Left colon (tissue), 2 donors: ENCODE measurements at regions not wholly inside any gene's neighbourhood (a gene's known extent, or its start where the extent isn't known, plus 50 kb on each side); places are given as distances from the start of the nearest gene placed in this dataset.

Experiments
- ATAC-seq: fragments of 200-7000 bp; cut with Tn5 transposase; one replicate; pipeline ENCODE4 v1.9.1; 2020; ENCODE audit warnings: mild to moderate bottlenecking, moderate library complexity
- DNase-seq, 2 donors: peaks; one replicate each; pipeline ENCODE4 v3.0.0-alpha.2; 2020
- intact Hi-C, 2 donors: fragments of 100-400 bp; cut with DNase I in 1 of 2; cut with micrococcal nuclease in 1 of 2; formaldehyde crosslinking; loops; one replicate each; pipeline versions ENCODE4 v1.11.2 to v1.14.0; 2022; cut with DNase I, micrococcal nuclease
- donor health status: DM: no; HTN: no; CAD: no.
- donor health status: DM: yes; HTN: yes; CAD: no.

- intact Hi-C loops = no loop called here
- DNase-seq (no peak), ATAC-seq (no peak)
Measured at GRCh38 chr5:142446960-142447279, 122.1 kb upstream of the SPRY4 start.

DNA sequence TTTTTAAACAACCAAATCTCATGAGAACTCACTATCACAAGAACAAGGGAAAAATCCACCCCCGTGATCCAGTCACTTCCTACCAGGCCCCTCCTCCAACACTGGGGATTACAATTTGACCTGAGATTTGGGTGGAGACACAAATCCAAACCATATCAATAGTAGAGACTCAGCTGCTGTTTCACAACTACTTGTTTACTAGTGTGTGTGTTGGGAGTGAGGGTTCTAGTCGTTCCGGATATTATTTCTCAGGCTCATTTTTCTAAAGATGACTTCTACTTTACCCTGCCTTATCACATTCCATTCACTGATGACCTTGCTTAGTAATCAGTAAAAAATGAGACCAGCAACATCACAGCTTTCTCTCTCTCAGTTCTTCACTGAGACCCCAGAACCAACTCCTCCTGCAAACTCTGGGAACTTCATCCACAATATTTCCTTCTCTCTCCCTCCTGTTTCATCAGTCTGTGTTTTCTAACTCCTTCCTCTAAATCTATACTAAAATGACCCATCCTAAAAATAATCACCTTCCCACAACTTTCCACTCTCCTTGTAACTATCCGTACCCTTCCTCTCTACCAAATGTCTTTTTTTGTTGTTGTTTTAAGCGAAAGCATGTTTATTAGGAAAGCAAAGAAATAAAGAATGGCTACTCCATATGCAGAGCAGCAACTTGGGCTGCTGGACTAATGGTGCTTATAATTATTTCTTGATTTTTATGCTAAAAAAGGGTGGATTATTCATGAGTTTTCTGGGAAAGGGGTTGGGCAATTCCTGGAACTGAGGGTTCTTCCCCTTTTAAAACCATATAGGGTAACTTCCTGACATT lies 121.5 kb upstream of the SPRY4 start:
- DNase-seq (no peak), ATAC-seq (no peak)
- intact Hi-C loops = no loop called here

DNA sequence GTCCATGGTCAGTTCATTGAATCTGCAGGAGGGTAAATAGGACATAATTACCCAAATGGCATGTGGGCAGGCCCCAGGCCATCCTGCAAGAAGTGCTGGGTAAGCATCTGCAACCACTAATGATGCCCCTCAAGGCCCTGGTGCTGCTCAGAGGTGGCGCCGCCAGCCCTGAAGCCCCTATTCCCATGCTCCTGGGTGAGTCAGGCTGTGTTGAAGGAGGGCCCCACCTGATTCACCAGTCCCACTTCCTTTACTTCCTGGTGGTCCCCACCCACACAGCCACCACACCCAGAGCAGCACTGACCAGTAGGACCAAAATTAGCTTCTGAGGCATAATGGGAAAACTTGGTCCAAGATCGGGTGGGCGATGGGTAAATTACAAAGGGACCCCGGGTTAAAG lies 120.4 kb upstream of the SPRY4 start:
- ATAC-seq (no peak), DNase-seq (no peak)
- intact Hi-C loops = no loop called here

DNA sequence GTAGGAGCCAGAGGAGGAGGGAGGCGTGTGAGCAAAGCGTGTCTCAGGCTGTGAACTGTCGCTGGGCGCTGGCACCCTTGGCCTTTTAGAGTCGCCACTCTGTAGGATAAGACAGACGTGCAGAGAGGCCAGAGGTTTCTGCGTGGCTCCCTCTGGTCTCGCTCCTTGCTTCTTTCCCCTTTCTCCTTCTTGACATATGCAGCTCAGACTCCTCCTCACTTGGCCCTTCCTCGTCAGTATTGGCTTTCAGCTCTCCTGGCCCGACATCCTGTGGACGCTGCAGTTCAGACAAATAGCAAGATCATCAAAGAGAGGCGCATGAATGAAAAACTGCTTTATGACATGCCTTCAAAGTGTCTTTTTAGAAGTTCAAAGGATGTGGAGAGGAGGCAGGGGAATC lies 116.8 kb upstream of the SPRY4 start:
- peak; percentile 47 for ATAC-seq
- DNase-seq = no peak
- intact Hi-C loops = no loop called here

- intact Hi-C loops = no loop called here
- ATAC-seq (no peak), DNase-seq (no peak)
Measured at GRCh38 chr5:142439207-142439860, 114.5 kb upstream of the SPRY4 start.

DNA sequence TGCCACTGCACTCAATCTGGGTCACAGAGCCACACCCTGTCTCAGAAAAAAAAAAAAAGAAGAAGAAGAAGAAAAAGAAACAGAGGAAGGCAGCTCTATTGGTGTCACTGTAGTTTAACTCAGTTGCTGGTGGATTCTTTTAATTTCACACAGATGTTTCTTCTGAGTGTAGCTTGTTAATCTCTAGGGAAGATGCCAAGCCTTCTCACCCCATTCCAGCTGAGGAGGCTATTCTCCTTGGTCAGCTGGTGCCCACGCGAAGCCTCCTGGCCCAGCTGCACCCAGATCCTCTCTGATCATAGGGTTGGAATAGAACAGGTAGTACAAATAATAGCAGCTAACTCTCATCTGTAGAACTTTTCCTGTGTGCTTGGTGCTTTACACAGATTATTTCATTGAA lies 113.8 kb upstream of the SPRY4 start:
- intact Hi-C loops = no loop called here
- ATAC-seq (no peak), DNase-seq (no peak)

- DNase-seq = no peak
- intact Hi-C loops = no loop called here
- ATAC-seq = no peak
Measured at GRCh38 chr5:142437563-142437962, 112.7 kb upstream of the SPRY4 start.

DNA sequence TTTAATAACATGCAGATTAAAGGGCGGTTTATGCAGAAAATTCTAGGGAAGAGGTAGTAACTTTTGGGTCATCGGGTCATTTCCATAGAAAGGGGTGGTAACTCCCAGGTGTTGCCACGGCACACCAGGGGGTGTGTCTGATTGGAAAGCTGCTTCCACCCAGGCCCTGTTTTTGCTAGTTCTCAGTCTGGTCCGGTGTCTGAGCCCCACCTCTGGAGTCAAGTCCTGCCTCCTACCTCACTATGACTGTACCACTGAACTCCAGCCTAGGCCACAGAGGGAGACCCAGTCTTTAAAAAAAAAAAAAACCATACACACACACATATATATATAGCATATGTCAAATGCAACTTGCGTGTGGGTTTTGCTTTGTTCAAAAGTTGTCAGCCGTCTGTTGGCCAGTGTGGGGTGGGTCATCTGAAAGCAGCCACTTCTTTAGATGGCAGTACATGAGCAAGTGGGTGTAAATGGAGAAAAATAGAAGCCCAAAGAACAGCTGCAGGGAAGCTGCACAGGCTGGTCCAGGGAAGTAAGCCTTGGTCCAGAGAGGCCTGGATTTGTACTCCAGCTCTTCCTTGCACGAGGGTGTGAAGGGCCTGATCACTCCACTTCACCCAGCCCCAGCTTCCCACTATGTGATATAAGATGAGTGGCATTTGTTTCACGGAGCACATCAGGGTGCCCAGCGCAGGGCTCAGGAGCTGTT lies 110.7 kb upstream of the SPRY4 start:
- DNase-seq (no peak), ATAC-seq (no peak)
- intact Hi-C loops = no loop called here

- DNase-seq = no peak
- intact Hi-C loops = no loop called here
- ATAC-seq = no peak
Measured at GRCh38 chr5:142434322-142434612, 109.4 kb upstream of the SPRY4 start.

DNA sequence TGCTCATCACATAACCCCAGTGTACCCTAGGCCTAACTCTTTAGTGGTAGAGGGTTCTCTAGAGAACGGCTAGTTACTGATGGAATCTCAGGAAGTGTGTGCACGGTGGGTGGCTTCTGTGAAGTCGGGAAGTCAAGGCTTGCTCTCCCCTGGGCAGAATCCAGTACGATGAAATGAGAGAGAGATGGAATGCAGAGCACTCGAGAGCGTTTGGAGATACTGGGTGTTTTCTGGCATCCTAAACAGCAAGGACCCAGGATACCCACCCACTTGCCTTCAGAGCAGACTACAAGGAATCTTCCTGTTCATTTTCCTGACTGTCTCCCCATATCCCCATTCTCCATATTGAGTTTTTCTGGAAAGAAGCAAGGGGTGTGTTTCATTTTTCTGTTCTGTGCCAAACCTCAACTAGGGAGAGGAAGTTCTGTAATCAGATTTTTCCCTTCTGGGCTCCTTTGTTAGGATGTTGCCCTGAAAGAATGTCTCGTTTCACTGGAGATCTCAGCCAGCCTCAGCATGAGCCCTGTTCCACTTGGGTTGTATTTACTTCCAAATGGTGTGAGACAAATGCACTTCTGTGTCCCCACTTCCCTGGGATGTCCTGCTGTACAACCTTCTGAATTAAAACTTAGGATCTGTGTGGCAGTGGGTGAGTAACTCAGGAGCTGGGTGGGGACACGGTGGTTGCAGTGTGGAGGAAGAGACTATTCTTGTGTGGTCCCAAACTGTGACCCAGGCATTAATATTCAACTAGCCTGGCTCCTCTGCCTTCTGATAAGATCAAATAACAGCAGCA lies 108.9 kb upstream of the SPRY4 start:
- intact Hi-C loops = no loop called here
- DNase-seq = no peak
- ATAC-seq = no peak

- intact Hi-C loops = no loop called here
- DNase-seq (no peak), ATAC-seq (peak; percentile 41)
Measured at GRCh38 chr5:142432961-142433360, 108.1 kb upstream of the SPRY4 start.

GRCh38 chr5:142432369-142432863 lies 107.6 kb upstream of the SPRY4 start:
- ATAC-seq = peak; percentile 95
- peak; percentile 68 to 76 for DNase-seq
- intact Hi-C loops = no loop called here

- no peak for DNase-seq
- intact Hi-C loops = no loop called here
- ATAC-seq = no peak
Measured at GRCh38 chr5:142428773-142429473, 104.1 kb upstream of the SPRY4 start.

GRCh38 chr5:142428036-142428772 lies 103.4 kb upstream of the SPRY4 start:
- DNase-seq (no peak), ATAC-seq (peak; percentile 74)
- intact Hi-C loops = no loop called here

DNA sequence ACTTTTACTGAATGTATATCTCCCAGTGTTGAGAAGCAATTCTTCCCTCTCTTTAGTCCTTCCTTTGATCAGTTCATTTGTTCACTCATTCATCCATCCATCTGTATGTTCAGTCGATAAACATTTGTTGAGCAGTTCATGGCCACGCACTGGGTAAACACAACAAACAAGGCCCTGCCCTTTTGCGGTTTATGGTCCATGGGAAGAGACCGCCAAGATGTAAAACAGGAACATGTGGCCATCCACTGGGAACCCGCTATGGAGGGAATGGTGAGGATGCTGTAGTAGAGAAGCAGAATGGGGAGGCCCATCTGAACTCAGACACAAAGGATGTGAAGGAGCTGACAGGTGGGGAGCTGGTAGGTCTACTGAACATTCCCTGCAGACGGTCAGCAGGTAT lies 102.7 kb upstream of the SPRY4 start:
- ATAC-seq (peak; percentile 21), DNase-seq (no peak)
- intact Hi-C loops = no loop called here

- intact Hi-C loops = no loop called here
- ATAC-seq (no peak), DNase-seq (no peak)
Measured at GRCh38 chr5:142427015-142427364, 102.2 kb upstream of the SPRY4 start.

DNA sequence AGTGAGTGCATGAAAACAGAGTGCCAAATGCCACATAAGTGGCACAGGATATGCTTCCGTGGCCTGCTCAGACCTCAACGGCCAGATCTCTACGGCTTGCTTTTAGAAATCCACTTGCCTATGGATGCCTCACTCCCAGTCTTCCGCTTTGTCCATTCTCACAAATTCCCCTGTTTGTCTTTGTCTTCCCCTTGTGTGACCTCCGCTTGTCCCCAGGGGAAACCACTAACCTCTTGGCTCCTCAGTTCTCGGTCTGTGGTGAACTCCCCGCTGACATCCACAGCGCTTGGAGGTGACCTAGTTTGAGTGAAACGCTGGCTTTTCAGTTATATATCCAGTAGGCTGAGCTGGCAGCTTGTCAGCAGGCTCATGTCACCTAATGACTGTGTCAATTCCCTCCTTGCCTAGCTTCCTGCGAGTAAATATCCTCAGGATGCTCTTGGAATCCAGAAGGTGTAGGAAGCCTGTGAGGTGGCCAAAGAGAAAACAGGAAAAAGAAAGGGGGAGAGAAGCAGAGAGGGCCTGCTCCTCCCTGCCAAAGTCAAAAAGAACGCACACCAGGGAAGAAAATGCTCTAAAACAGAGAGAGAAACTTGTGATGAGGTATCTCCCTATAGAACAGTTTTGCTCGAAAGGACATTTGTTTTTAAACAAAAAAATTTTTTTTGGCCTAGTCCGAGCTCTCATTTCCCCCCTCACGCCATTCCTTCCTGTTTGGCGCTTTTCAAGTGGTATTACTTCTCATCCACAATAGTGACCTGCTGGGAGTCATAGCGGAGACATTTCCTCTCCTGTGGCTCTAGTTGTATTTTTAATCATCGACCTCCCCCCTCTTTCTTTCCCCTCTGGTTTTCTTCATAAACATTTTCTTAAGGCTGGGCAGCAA lies 101.6 kb upstream of the SPRY4 start:
- ATAC-seq (no peak), DNase-seq (peak in 1 of 2 donors; percentile 31)
- intact Hi-C loops = no loop called here
